ENCODE measurements at regions not wholly inside any gene's neighbourhood (a gene's known extent, or its start where the extent isn't known, plus 50 kb on each side); places are given as distances from the start of the nearest gene placed in this dataset.

DNA sequence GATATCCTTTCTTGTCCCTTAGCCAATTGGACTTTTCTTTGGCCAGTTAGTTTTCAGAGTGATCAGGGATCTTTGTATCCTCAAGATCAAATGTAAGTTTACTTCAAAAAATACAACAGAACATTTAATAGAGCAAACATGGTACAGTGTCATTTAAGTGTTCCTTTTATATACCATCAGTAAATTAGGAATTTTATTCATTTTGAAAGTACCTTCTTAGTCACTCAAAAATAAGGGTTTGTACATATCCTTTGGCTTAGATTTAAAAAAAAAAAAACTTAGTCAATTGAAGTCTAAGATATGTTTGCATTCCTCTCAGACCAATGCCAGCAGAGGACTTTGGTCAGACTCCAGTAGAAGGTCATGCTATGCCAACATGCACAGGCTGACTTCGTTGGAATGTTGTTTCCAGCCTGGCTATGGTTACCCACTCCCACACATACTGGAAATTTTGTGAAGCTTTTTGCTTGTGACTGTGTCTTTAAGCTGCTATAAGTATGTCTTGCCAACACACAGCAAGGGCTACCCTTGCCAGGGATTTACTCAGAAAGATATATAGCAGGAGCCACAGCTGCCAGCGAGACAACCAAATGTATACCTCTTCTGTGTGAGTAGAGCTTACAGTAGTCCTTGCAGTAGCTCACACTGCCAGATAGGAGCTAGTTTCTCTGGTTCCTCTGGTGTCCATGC is 81.5 kb upstream of the LRIF1 start:
- no peak for DNase-seq (ENCODE audit: low spot score, unreplicated experiment)
- H3K4me1 Mint-ChIP-seq (ENCODE audit: low read depth), result no peaks in the 10 kb centered on the region
- no peak overlapping the region for H3K27ac Mint-ChIP-seq
- no peak overlapping the region for H3K4me3 Mint-ChIP-seq (ENCODE audit: low read depth)
- H3K27me3 Mint-ChIP-seq, result peaks cover 3% of the 10 kb centered on the region
- peaks cover 17% of the 10 kb centered on the region for H3K9me3 Mint-ChIP-seq (ENCODE audit: low read depth)
- TF ChIP-seq, protein P1, sequence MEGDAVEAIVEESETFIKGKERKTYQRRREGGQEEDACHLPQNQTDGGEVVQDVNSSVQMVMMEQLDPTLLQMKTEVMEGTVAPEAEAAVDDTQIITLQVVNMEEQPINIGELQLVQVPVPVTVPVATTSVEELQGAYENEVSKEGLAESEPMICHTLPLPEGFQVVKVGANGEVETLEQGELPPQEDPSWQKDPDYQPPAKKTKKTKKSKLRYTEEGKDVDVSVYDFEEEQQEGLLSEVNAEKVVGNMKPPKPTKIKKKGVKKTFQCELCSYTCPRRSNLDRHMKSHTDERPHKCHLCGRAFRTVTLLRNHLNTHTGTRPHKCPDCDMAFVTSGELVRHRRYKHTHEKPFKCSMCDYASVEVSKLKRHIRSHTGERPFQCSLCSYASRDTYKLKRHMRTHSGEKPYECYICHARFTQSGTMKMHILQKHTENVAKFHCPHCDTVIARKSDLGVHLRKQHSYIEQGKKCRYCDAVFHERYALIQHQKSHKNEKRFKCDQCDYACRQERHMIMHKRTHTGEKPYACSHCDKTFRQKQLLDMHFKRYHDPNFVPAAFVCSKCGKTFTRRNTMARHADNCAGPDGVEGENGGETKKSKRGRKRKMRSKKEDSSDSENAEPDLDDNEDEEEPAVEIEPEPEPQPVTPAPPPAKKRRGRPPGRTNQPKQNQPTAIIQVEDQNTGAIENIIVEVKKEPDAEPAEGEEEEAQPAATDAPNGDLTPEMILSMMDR (IDR thresholded peaks at IDR 0.05; ENCODE audit: unreplicated experiment), result no peak
- H3K36me3 Mint-ChIP-seq (ENCODE audit: insufficient read depth), result no peaks in the 10 kb centered on the region

DNA sequence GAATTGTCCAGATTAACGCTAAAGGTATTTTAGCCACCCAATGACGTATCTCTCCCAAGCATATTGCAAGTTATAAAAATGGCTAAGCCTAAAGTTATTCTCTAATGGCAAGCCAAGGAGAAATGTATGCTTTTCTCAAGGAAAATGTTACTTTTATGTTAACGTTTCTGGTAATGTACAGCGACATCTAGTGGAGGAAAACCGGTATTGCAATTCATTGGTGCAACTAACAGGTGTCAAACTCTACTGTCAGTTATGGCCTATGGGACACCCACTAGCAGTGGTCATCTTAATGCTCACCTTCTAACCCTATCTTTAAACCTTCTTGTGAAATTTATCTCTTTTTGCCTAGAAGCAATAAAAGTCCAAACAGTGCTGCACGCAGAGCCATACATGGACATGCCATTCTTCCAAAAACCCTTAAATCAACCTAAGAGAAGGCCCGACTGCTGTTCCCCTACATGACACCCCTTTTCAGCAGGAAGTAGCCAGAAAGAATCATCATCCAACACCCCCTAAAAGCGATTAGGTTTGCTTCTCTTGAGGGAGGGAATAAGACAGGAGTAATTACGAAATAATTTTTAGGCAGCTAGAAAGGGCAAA is 68.7 kb upstream of the LRIF1 start:
- TF ChIP-seq, protein P1 (IDR thresholded peaks at IDR 0.05; ENCODE audit: unreplicated experiment), result peak; percentile 95
- H3K27ac Mint-ChIP-seq, result no peak overlapping the region
- no peaks in the 10 kb centered on the region for H3K27me3 Mint-ChIP-seq
- H3K4me3 Mint-ChIP-seq (ENCODE audit: low read depth), result no peak overlapping the region
- H3K4me1 Mint-ChIP-seq (ENCODE audit: low read depth), result no peaks in the 10 kb centered on the region
- peak; percentile 28 for DNase-seq (ENCODE audit: low spot score, unreplicated experiment)
- H3K9me3 Mint-ChIP-seq (ENCODE audit: low read depth), result peaks cover 14% of the 10 kb centered on the region
- no peaks in the 10 kb centered on the region for H3K36me3 Mint-ChIP-seq (ENCODE audit: insufficient read depth)

DNA sequence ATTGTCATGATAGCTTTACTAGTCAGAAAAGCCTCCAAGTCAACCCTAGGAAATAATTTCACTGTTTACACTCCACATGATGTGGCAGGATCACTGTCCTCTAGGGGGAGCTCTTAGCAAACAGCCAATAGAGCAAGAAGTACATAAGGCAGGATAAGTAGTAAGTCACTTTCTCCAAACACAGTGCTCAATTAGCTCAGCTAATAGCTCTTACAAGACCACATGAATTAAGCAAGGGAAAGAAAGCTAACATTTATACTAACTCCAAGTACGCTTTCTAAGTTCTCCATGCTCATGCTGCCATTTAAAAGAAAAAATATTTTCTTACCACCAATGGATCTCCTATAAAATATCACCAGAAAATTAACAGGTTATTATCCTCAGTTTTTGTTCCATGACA is 66.9 kb upstream of the LRIF1 start:
- TF ChIP-seq, protein P1 (IDR thresholded peaks at IDR 0.05; ENCODE audit: unreplicated experiment), result peak; percentile 71
- Mint-ChIP-seq H3K9me3 (ENCODE audit: low read depth) (peaks cover 4% of the 10 kb centered on the region), H3K4me1 (ENCODE audit: low read depth) (no peaks in the 10 kb centered on the region), H3K36me3 (ENCODE audit: insufficient read depth) (no peaks in the 10 kb centered on the region), H3K27ac (no peak overlapping the region), H3K4me3 (ENCODE audit: low read depth) (no peak overlapping the region), H3K27me3 (no peaks in the 10 kb centered on the region)
- peak; percentile 14 for DNase-seq (ENCODE audit: low spot score, unreplicated experiment)

DNA sequence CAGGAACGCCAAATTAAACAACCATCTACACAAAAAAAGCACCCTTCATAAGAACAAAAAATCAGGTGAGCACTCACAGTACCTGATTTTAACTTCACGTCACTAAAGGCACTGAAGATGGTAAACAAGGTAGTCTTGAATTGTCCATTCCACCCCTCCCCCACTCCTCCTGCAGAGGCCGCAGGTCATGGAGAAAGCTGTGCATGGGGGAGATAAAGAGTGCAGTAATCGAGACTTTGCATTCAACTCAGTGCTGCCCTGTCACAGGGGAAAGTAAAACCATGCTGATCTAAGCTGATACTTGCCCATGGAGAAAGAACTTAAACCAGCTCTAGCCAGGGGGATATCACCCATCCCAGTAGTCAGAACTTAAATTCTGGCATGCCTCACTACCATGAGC is 61.4 kb upstream of the LRIF1 start:
- Mint-ChIP-seq H3K27me3 (no peaks in the 10 kb centered on the region), H3K27ac (no peak overlapping the region), H3K36me3 (ENCODE audit: insufficient read depth) (no peaks in the 10 kb centered on the region), H3K4me1 (ENCODE audit: low read depth) (no peaks in the 10 kb centered on the region), H3K4me3 (ENCODE audit: low read depth) (no peak overlapping the region), H3K9me3 (ENCODE audit: low read depth) (peaks cover 7% of the 10 kb centered on the region)
- DNase-seq (ENCODE audit: low spot score, unreplicated experiment), result no peak
- TF ChIP-seq, protein P1 (IDR thresholded peaks at IDR 0.05; ENCODE audit: unreplicated experiment), result no peak

DNA sequence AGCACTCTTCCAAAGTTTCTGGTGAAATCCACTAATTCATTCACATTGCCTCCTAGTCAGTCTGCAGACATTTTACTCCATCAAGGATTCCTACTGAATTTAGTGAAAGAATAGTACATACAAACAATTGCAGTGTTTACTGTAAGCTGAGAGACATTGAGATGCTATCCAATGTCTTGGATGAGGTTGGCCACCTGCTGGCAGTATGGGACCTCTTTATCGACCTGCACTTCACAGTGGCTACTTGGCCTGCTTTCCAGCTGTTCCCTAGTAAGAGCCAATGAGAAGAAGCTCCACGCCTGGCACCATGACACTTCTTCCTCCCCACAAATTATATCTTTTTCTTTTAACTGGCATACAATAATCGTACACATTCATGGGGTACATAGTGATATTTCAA is 51.5 kb upstream of the LRIF1 start:
- no peak for DNase-seq (ENCODE audit: low spot score, unreplicated experiment)
- TF ChIP-seq, protein P1 (IDR thresholded peaks at IDR 0.05; ENCODE audit: unreplicated experiment), result no peak
- H3K36me3 Mint-ChIP-seq (ENCODE audit: insufficient read depth), result no peaks in the 10 kb centered on the region
- H3K27me3 Mint-ChIP-seq, result peaks cover 6% of the 10 kb centered on the region
- no peak overlapping the region for H3K27ac Mint-ChIP-seq
- no peaks in the 10 kb centered on the region for H3K4me1 Mint-ChIP-seq (ENCODE audit: low read depth)
- peaks cover 23% of the 10 kb centered on the region for H3K9me3 Mint-ChIP-seq (ENCODE audit: low read depth)
- no peak overlapping the region for H3K4me3 Mint-ChIP-seq (ENCODE audit: low read depth)

Data from progenitor cell of endocrine pancreas (in vitro differentiated cells).